H1 (cell line): ENCODE measurements at regions not wholly inside any gene's neighbourhood (a gene's known extent, or its start where the extent isn't known, plus 50 kb on each side); places are given as distances from the start of the nearest gene placed in this dataset.

Source experiments
- CTCF ChIA-PET: fragments of 300-600 bp; sonication (Branson Sonifier 250); formaldehyde crosslinking; loops from one replicate; lab custom pipeline; 2021; ENCODE audit not compliant: partially characterized antibody; lab: Charles Lee
- POLR2A ChIA-PET: fragments of 300-600 bp; sonication (Branson Sonifier 250); formaldehyde crosslinking; loops from one replicate; lab custom pipeline; 2021; ENCODE audit warnings: inconsistent platforms; ENCODE audit not compliant: partially characterized antibody; lab: Charles Lee
- DNase-seq, 2 experiments: peaks; one replicate each; pipeline versions ENCODE4 v3.0.0 to v3.0.0-alpha.2; 2010 to 2022; ENCODE audit warnings: low spot score in 2 of 2, low read depth in 1 of 2, mixed read lengths in 1 of 2
- FAIRE-seq: peaks from 2 replicates; lab custom pipeline; 2011; peaks lifted over from hg19 to GRCh38; lab: Jason Lieb, UNC
- H2AFZ ChIP-seq: 2 replicates; pipeline ENCODE4 v1.8.1; 2012; ENCODE audit warnings: low read length, inconsistent platforms
- H2AK5ac ChIP-seq: 2 replicates; pipeline ENCODE4 v1.6.1; 2013; ENCODE audit warnings: low read depth, low read length
- H2BK120ac ChIP-seq: replicated peaks from 2 replicates; pipeline ENCODE3; 2013; ENCODE audit warnings: low read depth, low read length, inconsistent platforms
- H2BK12ac ChIP-seq: 2 replicates; pipeline ENCODE4 v1.6.1; 2013; ENCODE audit warnings: low read depth, low read length
- H2BK15ac ChIP-seq: 2 replicates; pipeline ENCODE4 v1.6.1; 2013; ENCODE audit warnings: low read length
- H2BK20ac ChIP-seq: 2 replicates; pipeline ENCODE4 v1.6.1; 2013; ENCODE audit warnings: low read length
- H2BK5ac ChIP-seq: 2 replicates; pipeline ENCODE4 v1.6.1; 2013; ENCODE audit warnings: low read depth, low read length
- H3K14ac ChIP-seq: 2 replicates; pipeline ENCODE4 v1.6.1; 2013; ENCODE audit warnings: inconsistent platforms; ENCODE audit not compliant: insufficient read length
- H3K18ac ChIP-seq: 2 replicates; pipeline ENCODE4 v1.6.1; 2013; ENCODE audit warnings: low read length; ENCODE audit errors: extremely low read depth
- H3K23ac ChIP-seq: 2 replicates; pipeline ENCODE4 v1.6.1; 2013; ENCODE audit warnings: inconsistent platforms; ENCODE audit not compliant: insufficient read length
- H3K23me2 ChIP-seq: 2 replicates; pipeline ENCODE4 v1.6.1; 2013; ENCODE audit warnings: low read depth, low read length
- H3K27ac ChIP-seq: 2 replicates; pipeline ENCODE4 v1.6.1; 2011; ENCODE audit warnings: low read depth, low read length, inconsistent platforms
- H3K27me3 ChIP-seq, 4 experiments: replicated peaks in 1 of 4; 1 replicate in 1 of 4; 2 replicates in 3 of 4; pipeline versions ENCODE4 v1.6.1 to v1.8.1; 2011 to 2013; ENCODE audit warnings: low read length in 3 of 4, mild to moderate bottlenecking in 3 of 4, inconsistent platforms in 2 of 4, mixed read lengths in 2 of 4, moderate library complexity in 1 of 4; ENCODE audit not compliant: control insufficient read depth in 3 of 4, insufficient read depth in 3 of 4; ENCODE audit errors: extremely low read depth in 1 of 4
- H3K36me3 ChIP-seq, 4 experiments: 2 replicates each; pipeline versions ENCODE4 v1.6.1 to v1.8.1; 2011 to 2013; ENCODE audit warnings: mild to moderate bottlenecking in 4 of 4, low read length in 3 of 4, moderate library complexity in 2 of 4, control low read depth in 1 of 4, inconsistent platforms in 1 of 4; ENCODE audit not compliant: insufficient read depth in 4 of 4, control insufficient read depth in 2 of 4
- H3K4ac ChIP-seq: replicated peaks from 2 replicates; pipeline ENCODE3; 2013; ENCODE audit warnings: low read length, low read depth, mixed read lengths, inconsistent platforms; ENCODE audit not compliant: insufficient read length
- H3K4me1 ChIP-seq, 4 experiments: replicated peaks in 1 of 4; 1 replicate in 1 of 4; 2 replicates in 3 of 4; pipeline versions ENCODE4 v1.6.1 to v1.8.1; 2011 to 2013; ENCODE audit warnings: low read length in 3 of 4, inconsistent platforms in 2 of 4, mixed read lengths in 1 of 4; ENCODE audit not compliant: insufficient read depth in 4 of 4, control insufficient read depth in 3 of 4
- H3K4me2 ChIP-seq, 2 experiments: 2 replicates each; pipeline versions ENCODE4 v1.6.1 to v1.8.1; 2011 to 2013; ENCODE audit warnings: low read depth in 2 of 2, low read length in 2 of 2, control low read depth in 1 of 2, inconsistent platforms in 1 of 2, mild to moderate bottlenecking in 1 of 2; ENCODE audit not compliant: insufficient read depth in 1 of 2
- H3K4me3 ChIP-seq, 4 experiments: fragments of 200-600, 300-600 bp in 1 of 4; sonication (generic), shearing (Covaris generic), sonication (Bioruptor Twin) in 1 of 4; 2 replicates each; pipeline versions ENCODE4 v1.5.1 to v1.8.1; 2011 to 2016; ENCODE audit warnings: low read length in 4 of 4, low read depth in 3 of 4, control low read depth in 2 of 4, inconsistent platforms in 2 of 4, mild to moderate bottlenecking in 2 of 4, mixed read lengths in 1 of 4, moderate library complexity in 1 of 4; ENCODE audit not compliant: insufficient read depth in 2 of 4; ENCODE audit errors: extremely low read depth in 1 of 4
- H3K56ac ChIP-seq: replicated peaks from 2 replicates; pipeline ENCODE3; 2013; ENCODE audit warnings: low read depth, mild to moderate bottlenecking, mixed read lengths, low read length, inconsistent platforms; ENCODE audit not compliant: insufficient read length
- H3K79me1 ChIP-seq: 2 replicates; pipeline ENCODE4 v1.6.1; 2013; ENCODE audit warnings: low read depth, low read length, control low read depth
- H3K79me2 ChIP-seq, 2 experiments: 2 replicates each; pipeline versions ENCODE4 v1.6.1 to v1.8.1; 2012 to 2013; ENCODE audit warnings: low read length in 2 of 2, mild to moderate bottlenecking in 2 of 2, inconsistent platforms in 1 of 2; ENCODE audit not compliant: insufficient read depth in 2 of 2, control insufficient read depth in 1 of 2
- H3K9ac ChIP-seq, 4 experiments: replicated peaks in 1 of 4; 1 replicate in 1 of 4; 2 replicates in 3 of 4; pipeline versions ENCODE4 v1.6.1 to v1.8.1; 2011 to 2013; ENCODE audit warnings: low read depth in 3 of 4, low read length in 3 of 4, control low read depth in 2 of 4, mild to moderate bottlenecking in 2 of 4, moderate library complexity in 2 of 4, inconsistent platforms in 1 of 4; ENCODE audit errors: extremely low read depth in 1 of 4
- H3K9me3 ChIP-seq, 2 experiments: 2 replicates each; pipeline versions ENCODE4 v1.6.1 to v1.8.1; 2012 to 2013; ENCODE audit warnings: mild to moderate bottlenecking in 2 of 2, moderate library complexity in 2 of 2, control low read depth in 1 of 2, inconsistent platforms in 1 of 2, low read depth in 1 of 2, low read length in 1 of 2, mixed read lengths in 1 of 2; ENCODE audit not compliant: insufficient read depth in 2 of 2
- H4K20me1 ChIP-seq, 2 experiments: replicated peaks in 1 of 2; 2 replicates each; pipeline versions ENCODE3 to v1.8.1; 2011 to 2013; ENCODE audit warnings: inconsistent platforms in 2 of 2, low read length in 2 of 2, mild to moderate bottlenecking in 1 of 2; ENCODE audit not compliant: insufficient read depth in 2 of 2, control insufficient read depth in 1 of 2
- H4K5ac ChIP-seq: 2 replicates; pipeline ENCODE4 v1.6.1; 2013; ENCODE audit warnings: low read length, low read depth, mixed read lengths, inconsistent platforms; ENCODE audit not compliant: insufficient read length
- H4K8ac ChIP-seq: 2 replicates; pipeline ENCODE4 v1.8.0; 2013; ENCODE audit warnings: mild to moderate bottlenecking, moderate library complexity, low read length, inconsistent platforms; ENCODE audit not compliant: insufficient read depth; ENCODE audit errors: extremely low read depth
- H4K91ac ChIP-seq: replicated peaks from 2 replicates; pipeline ENCODE3; 2013; ENCODE audit warnings: low read length, mixed read lengths, inconsistent platforms; ENCODE audit not compliant: insufficient read length
- CBX8 ChIP-seq: fragments of 300-800, 300-1000 bp; sonication (generic); IDR thresholded peaks from 2 replicates; pipeline ENCODE4 v1.7.1; 2016; ENCODE audit warnings: low read depth, low read length, borderline replicate concordance
- EZH2 ChIP-seq: fragments of 200-600 bp; sonication (generic); IDR thresholded peaks from 2 replicates; pipeline ENCODE4 v1.7.1; 2012; ENCODE audit warnings: low read depth, mild to moderate bottlenecking, moderate library complexity, low read length, inconsistent platforms; ENCODE audit not compliant: severe bottlenecking
- FOSL1 ChIP-seq: IDR thresholded peaks from 2 replicates; pipeline ENCODE4 v1.6.1; 2011; ENCODE audit warnings: mild to moderate bottlenecking, low read depth, low read length, moderate library complexity; ENCODE audit not compliant: insufficient read depth
- GTF2F1 ChIP-seq: IDR thresholded peaks from 2 replicates; pipeline ENCODE4 v1.6.1; 2012; ENCODE audit warnings: low read depth, low read length, improper control_type of control experiment, borderline replicate concordance
- KDM1A ChIP-seq: fragments of 200-600, 300-600 bp; sonication (generic); IDR thresholded peaks from 2 replicates; pipeline ENCODE4 v1.7.1; 2016; ENCODE audit warnings: mild to moderate bottlenecking, low read length, borderline replicate concordance
- MAFK ChIP-seq: IDR thresholded peaks from 2 replicates; pipeline ENCODE4 v1.6.1; 2012; ENCODE audit warnings: low read depth, mild to moderate bottlenecking, improper control_type of control experiment, low read length
- POU5F1 ChIP-seq: IDR thresholded peaks from 2 replicates; pipeline ENCODE4 v1.6.1; 2011; ENCODE audit warnings: low read depth, mild to moderate bottlenecking, low read length, moderate library complexity
- SAP30 ChIP-seq: fragments of 300-600 bp; sonication (generic); IDR thresholded peaks from 2 replicates; pipeline ENCODE4 v1.7.1; 2012; ENCODE audit warnings: low read length, moderate library complexity, mild to moderate bottlenecking, inconsistent platforms; ENCODE audit not compliant: insufficient read depth, insufficient replicate concordance
- SIN3A ChIP-seq, 2 experiments: IDR thresholded peaks in 1 of 2; conservative IDR thresholded peaks in 1 of 2; 2 replicates each; pipeline ENCODE4 v1.6.1; 2011 to 2012; ENCODE audit warnings: low read length in 2 of 2, improper control_type of control experiment in 1 of 2, low read depth in 1 of 2, mild to moderate bottlenecking in 1 of 2
- TBP ChIP-seq: IDR thresholded peaks from 2 replicates; pipeline ENCODE4 v1.6.1; 2011; ENCODE audit warnings: low read depth, low read length, improper control_type of control experiment
- WGBS, 2 experiments: shearing (Covaris generic) in 1 of 2; methylation state at CpG; one replicate each; pipeline versions ENCODE4 v1.1.6 to v1.1.7; 2013 to 2015; ENCODE audit warnings: low lambda C conversion rate in 2 of 2, mixed read lengths in 2 of 2, inconsistent platforms in 1 of 2, low coverage in 1 of 2, missing lambda C conversion rate in 1 of 2; ENCODE audit not compliant: insufficient replicate concordance in 2 of 2, insufficient coverage in 1 of 2, insufficient read length in 1 of 2; ENCODE audit errors: extremely low coverage in 1 of 2, missing lambda C conversion rate in 1 of 2; 5-methylcytosine and 5-hydroxymethylcytosine counted together
- TF ChIP-seq, protein P1 (sequence below): IDR thresholded peaks from 2 replicates; pipeline ENCODE4 v1.6.1; 2011; ENCODE audit warnings: low read depth, mild to moderate bottlenecking, low read length; ENCODE audit not compliant: insufficient read depth
- TF ChIP-seq, protein P2 (sequence below): IDR thresholded peaks from 2 replicates; pipeline ENCODE4 v1.6.1; 2012; ENCODE audit warnings: low read length, inconsistent platforms

DNA sequence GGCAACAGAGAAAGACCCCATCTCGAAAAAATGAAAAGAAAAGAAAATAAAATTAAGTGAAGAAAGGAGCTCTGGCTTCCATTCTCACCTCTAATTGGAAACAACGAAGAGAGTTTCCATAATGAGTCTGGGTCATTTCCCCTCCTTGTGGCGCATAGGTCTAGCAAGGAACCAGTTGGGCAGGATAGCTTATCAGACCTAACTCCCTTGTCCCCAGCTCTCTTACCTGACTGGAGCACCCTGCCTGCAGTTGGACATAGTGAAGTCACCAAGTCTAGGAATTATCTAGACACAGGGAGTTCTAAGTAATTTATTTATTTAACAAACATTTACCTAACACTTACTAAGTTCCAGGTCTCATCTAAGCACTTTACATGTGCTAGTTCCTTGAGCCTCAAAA, 63.0 kb upstream of the RAB4A start:
- H4K5ac ChIP-seq, result no peak overlapping the region
- H3K4me1 ChIP-seq, result peaks cover 4 to 16% (median 7%) of the 10 kb centered on the region in 4 experiments; a peak in 6 of 7 replicates
- no peaks in the 10 kb centered on the region for H3K79me1 ChIP-seq
- WGBS, 2 experiments, result 90% methylated on average over 3 of the region's 3 CpGs; no CpG with 5 or more reads in 1 of the 2 experiments
- H2BK12ac ChIP-seq, result no peak overlapping the region
- no peaks in the 10 kb centered on the region for H3K9me3 ChIP-seq
- no peak overlapping the region for H4K91ac ChIP-seq
- no peak overlapping the region for H3K14ac ChIP-seq
- no peak for FAIRE-seq
- no peak overlapping the region for H3K4ac ChIP-seq
- H3K36me3 ChIP-seq, result no peaks in the 10 kb centered on the region
- H3K27me3 ChIP-seq, result no peaks in the 10 kb centered on the region
- no peak overlapping the region for H2BK5ac ChIP-seq
- H2BK15ac ChIP-seq, result no peak overlapping the region
- no peak overlapping the region for H4K8ac ChIP-seq
- H2BK20ac ChIP-seq, result no peak overlapping the region
- H3K56ac ChIP-seq, result no peak overlapping the region
- no peak overlapping the region for H3K23ac ChIP-seq
- H2AK5ac ChIP-seq, result no peak overlapping the region
- CTCF ChIA-PET, result interaction anchor here (0.5 to 6.2 kb wide), 2 partner anchors 20 to 23 kb away, joined by 4 to 42 read pairs; no protein-coding TSS in a partner anchor
- no peaks in the 10 kb centered on the region for H3K79me2 ChIP-seq
- no peak overlapping the region for H3K18ac ChIP-seq
- H3K23me2 ChIP-seq, result no peaks in the 10 kb centered on the region
- no peak overlapping the region for H3K4me3 ChIP-seq
- no peaks in the 10 kb centered on the region for H4K20me1 ChIP-seq
- no peak overlapping the region for H3K9ac ChIP-seq
- no peak overlapping the region for H2AFZ ChIP-seq
- no peak overlapping the region for H3K4me2 ChIP-seq
- no peak overlapping the region for H3K27ac ChIP-seq
- H2BK120ac ChIP-seq, result no peak overlapping the region
- POLR2A ChIA-PET, result no interaction called here
- DNase-seq, result no peak
- no peak for TF ChIP-seq SIN3A (conservative IDR thresholded peaks at IDR 0.05 in 1 of 2, IDR thresholded peaks at IDR 0.05 in 1 of 2; ENCODE audit: low read depth in 1 of 2, low read length in 2 of 2)
- no peak for TF ChIP-seq POU5F1
- no peak for TF ChIP-seq GTF2F1
- TF ChIP-seq CBX8, result no peak
- no peak for TF ChIP-seq FOSL1
- no peak for TF ChIP-seq TBP
- TF ChIP-seq, protein P1, sequence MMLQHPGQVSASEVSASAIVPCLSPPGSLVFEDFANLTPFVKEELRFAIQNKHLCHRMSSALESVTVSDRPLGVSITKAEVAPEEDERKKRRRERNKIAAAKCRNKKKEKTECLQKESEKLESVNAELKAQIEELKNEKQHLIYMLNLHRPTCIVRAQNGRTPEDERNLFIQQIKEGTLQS, result no peak
- no peak for TF ChIP-seq KDM1A
- TF ChIP-seq MAFK, result no peak
- no peak for TF ChIP-seq EZH2
- TF ChIP-seq, protein P2, sequence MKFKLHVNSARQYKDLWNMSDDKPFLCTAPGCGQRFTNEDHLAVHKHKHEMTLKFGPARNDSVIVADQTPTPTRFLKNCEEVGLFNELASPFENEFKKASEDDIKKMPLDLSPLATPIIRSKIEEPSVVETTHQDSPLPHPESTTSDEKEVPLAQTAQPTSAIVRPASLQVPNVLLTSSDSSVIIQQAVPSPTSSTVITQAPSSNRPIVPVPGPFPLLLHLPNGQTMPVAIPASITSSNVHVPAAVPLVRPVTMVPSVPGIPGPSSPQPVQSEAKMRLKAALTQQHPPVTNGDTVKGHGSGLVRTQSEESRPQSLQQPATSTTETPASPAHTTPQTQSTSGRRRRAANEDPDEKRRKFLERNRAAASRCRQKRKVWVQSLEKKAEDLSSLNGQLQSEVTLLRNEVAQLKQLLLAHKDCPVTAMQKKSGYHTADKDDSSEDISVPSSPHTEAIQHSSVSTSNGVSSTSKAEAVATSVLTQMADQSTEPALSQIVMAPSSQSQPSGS, result no peak
- no peak for TF ChIP-seq SAP30
